ENCODE measurements at regions not wholly inside any gene's neighbourhood (a gene's known extent, or its start where the extent isn't known, plus 50 kb on each side); places are given as distances from the start of the nearest gene placed in this dataset.

- H3K9me3 Mint-ChIP-seq (ENCODE audit: unreplicated experiment), result no peaks in the 10 kb centered on the region
- peak; percentile 75 for TF ChIP-seq CTCF (IDR thresholded peaks at IDR 0.05; ENCODE audit: partially characterized antibody, unreplicated experiment)
Observed at GRCh38 chr17:33674685-33675084, 381.6 kb upstream of the ASIC2 start.

GRCh38 chr17:33676444-33676843 lies 383.3 kb upstream of the ASIC2 start:
- DNase-seq, result no peak
- H3K4me3 Mint-ChIP-seq (ENCODE audit: unreplicated experiment), result no peak overlapping the region
- H3K36me3 Mint-ChIP-seq (ENCODE audit: unreplicated experiment), result no peaks in the 10 kb centered on the region
- no peaks in the 10 kb centered on the region for H3K9me3 Mint-ChIP-seq (ENCODE audit: unreplicated experiment)
- peaks cover 3% of the 10 kb centered on the region for H3K27me3 Mint-ChIP-seq (ENCODE audit: unreplicated experiment)
- TF ChIP-seq CTCF (IDR thresholded peaks at IDR 0.05; ENCODE audit: partially characterized antibody, unreplicated experiment), result no peak
- H3K27ac Mint-ChIP-seq (ENCODE audit: unreplicated experiment), result no peak overlapping the region
- H3K4me1 Mint-ChIP-seq (ENCODE audit: low read depth, unreplicated experiment), result peaks cover 6% of the 10 kb centered on the region

More at GRCh38 chr17:33674685-33675084, 381.6 kb upstream of the ASIC2 start:
- DNase-seq, result peak; percentile 81
- H3K36me3 Mint-ChIP-seq (ENCODE audit: unreplicated experiment), result no peaks in the 10 kb centered on the region
- no peak overlapping the region for H3K27ac Mint-ChIP-seq (ENCODE audit: unreplicated experiment)
- H3K4me3 Mint-ChIP-seq (ENCODE audit: unreplicated experiment), result no peak overlapping the region
- H3K4me1 Mint-ChIP-seq (ENCODE audit: low read depth, unreplicated experiment), result peaks cover 6% of the 10 kb centered on the region
- H3K27me3 Mint-ChIP-seq (ENCODE audit: unreplicated experiment), result peaks cover 6% of the 10 kb centered on the region

- H3K4me1 Mint-ChIP-seq (ENCODE audit: low read depth, unreplicated experiment), result peaks cover 2% of the 10 kb centered on the region
- no peak for TF ChIP-seq CTCF (IDR thresholded peaks at IDR 0.05; ENCODE audit: partially characterized antibody, unreplicated experiment)
- no peak for DNase-seq
- no peaks in the 10 kb centered on the region for H3K27me3 Mint-ChIP-seq (ENCODE audit: unreplicated experiment)
- H3K27ac Mint-ChIP-seq (ENCODE audit: unreplicated experiment), result peak overlapping the region; percentile 18
- no peak overlapping the region for H3K4me3 Mint-ChIP-seq (ENCODE audit: unreplicated experiment)
- no peaks in the 10 kb centered on the region for H3K36me3 Mint-ChIP-seq (ENCODE audit: unreplicated experiment)
- H3K9me3 Mint-ChIP-seq (ENCODE audit: unreplicated experiment), result no peaks in the 10 kb centered on the region
Observed at GRCh38 chr17:33679595-33679994, 386.5 kb upstream of the ASIC2 start.

GRCh38 chr17:33680472-33680871 lies 387.4 kb upstream of the ASIC2 start:
- Mint-ChIP-seq H3K4me3 (ENCODE audit: unreplicated experiment) (no peak overlapping the region), H3K4me1 (ENCODE audit: low read depth, unreplicated experiment) (peaks cover 2% of the 10 kb centered on the region), H3K27ac (ENCODE audit: unreplicated experiment) (no peak overlapping the region), H3K27me3 (ENCODE audit: unreplicated experiment) (no peaks in the 10 kb centered on the region), H3K9me3 (ENCODE audit: unreplicated experiment) (no peaks in the 10 kb centered on the region), H3K36me3 (ENCODE audit: unreplicated experiment) (no peaks in the 10 kb centered on the region)
- no peak for DNase-seq
- TF ChIP-seq CTCF (IDR thresholded peaks at IDR 0.05; ENCODE audit: partially characterized antibody, unreplicated experiment), result no peak

- no peaks in the 10 kb centered on the region for H3K36me3 Mint-ChIP-seq (ENCODE audit: unreplicated experiment)
- no peak overlapping the region for H3K4me3 Mint-ChIP-seq (ENCODE audit: unreplicated experiment)
- DNase-seq, result no peak
- TF ChIP-seq CTCF (IDR thresholded peaks at IDR 0.05; ENCODE audit: partially characterized antibody, unreplicated experiment), result no peak
- H3K27ac Mint-ChIP-seq (ENCODE audit: unreplicated experiment), result no peak overlapping the region
- peaks cover 2% of the 10 kb centered on the region for H3K9me3 Mint-ChIP-seq (ENCODE audit: unreplicated experiment)
- peaks cover 5% of the 10 kb centered on the region for H3K4me1 Mint-ChIP-seq (ENCODE audit: low read depth, unreplicated experiment)
- H3K27me3 Mint-ChIP-seq (ENCODE audit: unreplicated experiment), result no peaks in the 10 kb centered on the region
Observed at GRCh38 chr17:33682599-33682998, 389.5 kb upstream of the ASIC2 start.

Measured in glutamatergic neuron (in vitro differentiated cells).